Vagina (tissue), 2 donors: ENCODE measurements at regions not wholly inside any gene's neighbourhood (a gene's known extent, or its start where the extent isn't known, plus 50 kb on each side); places are given as distances from the start of the nearest gene placed in this dataset.

Experiments used
- DNase-seq, 2 donors: peaks; one replicate each; pipeline ENCODE4 v3.0.0-alpha.2; 2017; ENCODE audit errors: extremely low spot score in 2 of 2
- H3K27ac ChIP-seq: fragments of 200-600 bp; sonication (generic); one replicate; pipeline ENCODE4 v1.5.1; 2019
- H3K27me3 ChIP-seq: fragments of 200-600 bp; sonication (generic); one replicate; pipeline ENCODE4 v1.5.1; 2019
- H3K36me3 ChIP-seq, 2 donors: fragments of 200-600 bp; sonication (generic); one replicate each; pipeline ENCODE4 v1.5.1; 2017 to 2019
- H3K4me1 ChIP-seq: fragments of 200-600 bp; sonication (generic); one replicate; pipeline ENCODE4 v1.5.1; 2019
- H3K4me3 ChIP-seq, 2 donors: fragments of 200-600 bp; sonication (generic); 1 replicate in 1 of 2; 2 replicates in 1 of 2; pipeline ENCODE4 v1.5.1; 2016 to 2019
- H3K9me3 ChIP-seq: fragments of 200-600 bp; sonication (generic); one replicate; pipeline ENCODE4 v1.5.1; 2019
- POLR2A ChIP-seq, 2 donors: fragments of 450-650 bp; IDR thresholded peaks; one replicate each; pipeline ENCODE4 v1.6.1; 2017; ENCODE audit warnings: antibody characterized with exemption in 2 of 2, mild to moderate bottlenecking in 2 of 2, moderate library complexity in 2 of 2
- POLR2AphosphoS5 ChIP-seq, 2 donors: sonication (generic); formaldehyde crosslinking; IDR thresholded peaks; one replicate each; pipeline ENCODE4 v1.9.0; 2017; ENCODE audit warnings: antibody characterized with exemption in 2 of 2, mild to moderate bottlenecking in 2 of 2, low read depth in 1 of 2; ENCODE audit not compliant: insufficient read depth in 1 of 2
- intact Hi-C: fragments of 100-400 bp; cut with DNase I; formaldehyde crosslinking; loops from one replicate; pipeline ENCODE4 v1.15.1; 2023
- TF ChIP-seq, protein P1 (sequence below), 3 experiments: fragments of 450-650 bp in 2 of 3; fragments of 200-600 bp in 1 of 3; sonication (generic) in 1 of 3; IDR thresholded peaks; one replicate each; pipeline ENCODE4 v1.5.1; 2017 to 2019; ENCODE audit warnings: antibody characterized with exemption in 3 of 3, mild to moderate bottlenecking in 2 of 3, moderate library complexity in 2 of 3

DNA sequence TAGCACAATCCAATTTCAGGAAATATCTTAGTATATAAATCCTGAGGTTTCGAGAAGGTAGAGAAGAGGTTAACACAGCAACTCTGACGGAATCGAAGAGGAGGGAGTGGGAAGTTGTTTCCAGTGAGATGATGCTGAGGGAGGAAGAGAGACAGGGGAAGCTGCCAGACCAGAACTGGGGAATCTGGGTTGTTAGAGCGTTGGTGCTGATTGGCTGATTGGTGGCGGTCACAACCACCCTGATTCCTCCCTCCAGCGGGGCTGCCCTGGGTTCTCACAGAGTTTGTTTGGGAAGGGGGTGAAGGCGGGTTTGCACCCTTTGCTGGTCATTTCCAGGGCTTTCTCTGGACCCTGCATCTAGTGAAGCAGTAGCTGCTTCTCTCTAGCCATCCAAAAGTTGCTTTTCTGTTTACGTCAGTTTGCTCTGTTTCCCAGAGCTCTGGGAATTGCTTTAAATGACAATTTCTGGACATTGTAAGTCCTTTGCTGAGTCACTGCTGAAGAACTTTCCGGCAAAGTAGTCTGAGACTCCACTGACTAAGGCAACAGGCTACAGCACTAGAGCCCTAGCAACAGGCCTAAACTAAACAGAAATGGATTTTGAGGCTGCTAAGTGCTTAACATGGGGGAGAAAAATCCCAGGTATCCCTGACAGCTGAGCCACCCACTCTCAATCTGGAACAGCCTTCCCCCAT lies 90.1 kb downstream of the TENT5C start:
- H3K27ac ChIP-seq = peak overlapping the region; percentile 93
- H3K4me1 ChIP-seq = peaks cover 18% of the 10 kb centered on the region
- peak overlapping the region in 1 of 2 donors; percentile 3 for H3K4me3 ChIP-seq
- intact Hi-C loops = no loop called here
- H3K36me3 ChIP-seq = no peaks in the 10 kb centered on the region
- DNase-seq = peak; percentile 77 to 88
- H3K9me3 ChIP-seq = no peaks in the 10 kb centered on the region
- no peak for TF ChIP-seq POLR2A (IDR thresholded peaks at IDR 0.05)
- peak; percentile 28 to 64 for TF ChIP-seq POLR2AphosphoS5 (IDR thresholded peaks at IDR 0.05; ENCODE audit: insufficient read depth in 1 of 2, low read depth in 1 of 2)
- TF ChIP-seq, protein P1, sequence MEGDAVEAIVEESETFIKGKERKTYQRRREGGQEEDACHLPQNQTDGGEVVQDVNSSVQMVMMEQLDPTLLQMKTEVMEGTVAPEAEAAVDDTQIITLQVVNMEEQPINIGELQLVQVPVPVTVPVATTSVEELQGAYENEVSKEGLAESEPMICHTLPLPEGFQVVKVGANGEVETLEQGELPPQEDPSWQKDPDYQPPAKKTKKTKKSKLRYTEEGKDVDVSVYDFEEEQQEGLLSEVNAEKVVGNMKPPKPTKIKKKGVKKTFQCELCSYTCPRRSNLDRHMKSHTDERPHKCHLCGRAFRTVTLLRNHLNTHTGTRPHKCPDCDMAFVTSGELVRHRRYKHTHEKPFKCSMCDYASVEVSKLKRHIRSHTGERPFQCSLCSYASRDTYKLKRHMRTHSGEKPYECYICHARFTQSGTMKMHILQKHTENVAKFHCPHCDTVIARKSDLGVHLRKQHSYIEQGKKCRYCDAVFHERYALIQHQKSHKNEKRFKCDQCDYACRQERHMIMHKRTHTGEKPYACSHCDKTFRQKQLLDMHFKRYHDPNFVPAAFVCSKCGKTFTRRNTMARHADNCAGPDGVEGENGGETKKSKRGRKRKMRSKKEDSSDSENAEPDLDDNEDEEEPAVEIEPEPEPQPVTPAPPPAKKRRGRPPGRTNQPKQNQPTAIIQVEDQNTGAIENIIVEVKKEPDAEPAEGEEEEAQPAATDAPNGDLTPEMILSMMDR (IDR thresholded peaks at IDR 0.05) = no peak
- no peaks in the 10 kb centered on the region for H3K27me3 ChIP-seq

GRCh38 chr1:117696561-117696960 lies 90.7 kb downstream of the TENT5C start:
- intact Hi-C loops = no loop called here
- Histone ChIP-seq H3K36me3 (no peaks in the 10 kb centered on the region), H3K9me3 (no peaks in the 10 kb centered on the region), H3K27me3 (no peaks in the 10 kb centered on the region), H3K4me1 (peaks cover 18% of the 10 kb centered on the region), H3K4me3 (no peak overlapping the region), H3K27ac (peak overlapping the region; percentile 93)
- no peak for DNase-seq
- TF ChIP-seq POLR2AphosphoS5 (IDR thresholded peaks at IDR 0.05; ENCODE audit: insufficient read depth in 1 of 2, low read depth in 1 of 2) (no peak), POLR2A (IDR thresholded peaks at IDR 0.05) (no peak)
- TF ChIP-seq, protein P1 (IDR thresholded peaks at IDR 0.05) = no peak

DNA sequence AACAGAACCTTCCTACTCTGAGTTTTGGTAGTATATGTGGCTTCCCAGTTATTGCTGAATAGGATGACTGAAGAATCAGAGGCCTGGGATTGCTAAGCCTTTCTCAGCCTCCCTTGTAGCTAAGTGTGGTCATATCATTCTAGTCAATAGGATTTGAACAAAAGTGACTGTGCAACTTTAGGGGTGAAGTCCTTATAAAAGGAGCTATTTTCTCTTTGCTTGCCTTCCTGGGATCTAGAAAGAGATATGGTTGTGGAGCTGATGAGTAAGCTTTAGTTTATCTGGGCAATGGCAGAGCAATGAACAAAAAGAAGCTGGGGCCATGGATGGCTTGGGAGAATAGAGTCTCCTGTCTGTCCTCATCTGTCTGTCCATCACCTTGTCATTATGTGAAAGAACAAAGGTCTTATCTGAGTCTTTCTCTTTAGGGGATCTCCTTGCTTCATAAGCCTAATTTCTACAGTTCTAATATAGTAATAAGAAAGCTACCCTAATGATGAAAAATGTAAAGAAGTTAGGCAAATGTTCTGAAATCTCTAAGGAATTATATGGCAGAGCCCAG lies 91.5 kb downstream of the TENT5C start:
- intact Hi-C loops = no loop called here
- TF ChIP-seq, protein P1 (IDR thresholded peaks at IDR 0.05) = no peak
- TF ChIP-seq POLR2AphosphoS5 (IDR thresholded peaks at IDR 0.05; ENCODE audit: insufficient read depth in 1 of 2, low read depth in 1 of 2) = no peak
- TF ChIP-seq POLR2A (IDR thresholded peaks at IDR 0.05) = no peak
- Histone ChIP-seq H3K4me3 (no peak overlapping the region), H3K36me3 (no peaks in the 10 kb centered on the region), H3K27me3 (no peaks in the 10 kb centered on the region), H3K4me1 (peaks cover 18% of the 10 kb centered on the region), H3K9me3 (no peaks in the 10 kb centered on the region), H3K27ac (peak overlapping the region; percentile 93)
- no peak for DNase-seq

GRCh38 chr1:117698398-117699160 lies 92.7 kb downstream of the TENT5C start:
- no peaks in the 10 kb centered on the region for H3K36me3 ChIP-seq
- DNase-seq = peak in 1 of 2 donors; percentile 61
- H3K4me3 ChIP-seq = no peak overlapping the region
- no peaks in the 10 kb centered on the region for H3K27me3 ChIP-seq
- intact Hi-C loops = no loop called here
- no peaks in the 10 kb centered on the region for H3K9me3 ChIP-seq
- H3K27ac ChIP-seq = peak overlapping the region; percentile 93
- peaks cover 18% of the 10 kb centered on the region for H3K4me1 ChIP-seq
- TF ChIP-seq POLR2A (IDR thresholded peaks at IDR 0.05) (no peak), POLR2AphosphoS5 (IDR thresholded peaks at IDR 0.05; ENCODE audit: insufficient read depth in 1 of 2, low read depth in 1 of 2) (no peak)

DNA sequence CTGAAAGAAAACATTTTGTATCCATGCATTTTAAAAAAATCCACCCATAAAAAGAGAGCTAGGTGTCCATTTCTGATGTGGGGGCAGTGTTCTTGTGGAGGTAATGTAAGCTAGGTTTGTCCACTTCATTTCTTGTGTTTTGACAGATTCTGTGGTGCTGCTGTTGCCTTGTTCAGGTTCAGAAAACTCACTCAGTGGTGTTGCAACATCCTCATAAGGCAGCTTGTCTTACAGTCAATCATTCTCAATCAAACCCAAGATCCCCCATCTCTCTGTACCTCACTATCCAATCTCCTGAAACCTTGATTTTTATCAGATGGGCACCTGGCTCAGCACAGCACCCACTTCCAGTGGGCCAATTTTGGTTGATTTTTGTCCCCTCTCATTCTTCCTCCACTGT lies 94.1 kb downstream of the TENT5C start:
- DNase-seq = no peak
- Histone ChIP-seq H3K4me3 (no peak overlapping the region), H3K27ac (no peak overlapping the region), H3K36me3 (no peaks in the 10 kb centered on the region), H3K4me1 (peaks cover 18% of the 10 kb centered on the region), H3K9me3 (no peaks in the 10 kb centered on the region), H3K27me3 (no peaks in the 10 kb centered on the region)
- TF ChIP-seq POLR2AphosphoS5 (IDR thresholded peaks at IDR 0.05; ENCODE audit: insufficient read depth in 1 of 2, low read depth in 1 of 2) (no peak), POLR2A (IDR thresholded peaks at IDR 0.05) (no peak)
- TF ChIP-seq, protein P1 (IDR thresholded peaks at IDR 0.05) = no peak
- intact Hi-C loops = no loop called here
